ENCODE measurements at regions not wholly inside any gene's neighbourhood (a gene's known extent, or its start where the extent isn't known, plus 50 kb on each side); places are given as distances from the start of the nearest gene placed in this dataset.

- intact Hi-C loops (cut with micrococcal nuclease; ENCODE audit: unreplicated experiment), result no loop called here
- H3K4me3 ChIP-seq, result no peak overlapping the region
- no peaks in the 10 kb centered on the region for H4K20me1 ChIP-seq (ENCODE audit: insufficient read depth)
- H3K4me1 ChIP-seq (replicated peaks; ENCODE audit: insufficient read depth), result no peaks in the 10 kb centered on the region
- no peak overlapping the region for H3K27ac ChIP-seq
- H3K9me3 ChIP-seq (ENCODE audit: insufficient read depth, low read depth), result no peaks in the 10 kb centered on the region
- TF ChIP-seq CTCF (conservative IDR thresholded peaks at IDR 0.05) (no peak), EZH2 (IDR thresholded peaks at IDR 0.05; ENCODE audit: low read depth) (no peak)
- H3F3A ChIP-seq (ENCODE audit: insufficient read depth, low read depth), result no peaks in the 10 kb centered on the region
- no peak for DNase-seq
- no peaks in the 10 kb centered on the region for H3K27me3 ChIP-seq (ENCODE audit: insufficient read depth, low read depth)
- no peaks in the 10 kb centered on the region for H3K36me3 ChIP-seq (ENCODE audit: low read depth)
- CTCF ChIA-PET, result no interaction called here
- POLR2A ChIA-PET (ENCODE audit: unreplicated experiment), result no interaction called here
- H3K4me2 ChIP-seq, result no peak overlapping the region
- no peaks in the 10 kb centered on the region for H3K9me2 ChIP-seq (ENCODE audit: insufficient read depth)
- H2AFZ ChIP-seq, result no peak overlapping the region
- BruUV-seq (replicated peaks), result no TSS peak
- H3K79me2 ChIP-seq (ENCODE audit: low read depth), result no peaks in the 10 kb centered on the region
Measured at GRCh38 chrX:138908577-138908976, 197.1 kb upstream of the FGF13 start.

DNA sequence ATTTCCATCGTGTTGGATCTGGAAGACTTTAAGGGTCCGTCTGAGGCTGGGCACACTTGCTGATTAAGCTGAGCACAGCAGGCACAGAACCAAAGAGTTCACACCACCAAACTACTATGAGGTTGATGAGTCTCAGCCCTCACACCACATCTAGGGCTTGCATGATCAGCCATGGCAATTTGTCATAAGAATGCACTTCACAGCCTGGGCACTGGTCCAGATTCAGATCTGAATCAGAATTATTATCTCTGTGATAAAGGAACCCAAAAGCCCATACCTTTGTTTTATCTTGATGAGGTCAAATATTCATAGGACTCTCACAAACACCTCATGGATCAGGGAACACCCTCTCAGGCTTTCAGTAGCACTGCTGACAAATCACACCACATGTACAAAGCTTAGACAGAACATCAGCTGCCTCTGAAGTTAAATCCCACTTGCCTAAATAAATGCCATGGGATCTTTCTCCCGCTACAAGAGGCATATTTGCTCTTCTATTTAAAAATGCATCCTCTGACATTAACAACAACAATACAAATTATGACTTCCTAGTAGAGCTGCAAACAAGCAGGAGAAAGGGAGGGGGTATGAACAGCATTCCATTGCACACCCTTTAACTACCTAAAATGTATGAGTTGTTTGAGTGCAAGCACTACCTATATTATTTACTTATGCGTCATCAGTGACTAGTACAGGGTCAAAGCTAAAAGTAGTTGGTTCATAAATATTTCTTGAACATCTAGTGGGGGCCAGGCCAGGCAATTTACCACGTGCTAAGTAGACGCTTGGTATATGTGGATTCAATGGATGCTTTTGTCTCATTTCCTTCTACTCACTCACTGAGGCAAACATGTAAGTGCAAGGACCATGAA, 186.3 kb upstream of the FGF13 start:
- H3K4me1 ChIP-seq (replicated peaks; ENCODE audit: insufficient read depth), result peaks cover 19% of the 10 kb centered on the region
- H3K27ac ChIP-seq, result peak overlapping the region; percentile 48
- intact Hi-C loops (cut with micrococcal nuclease; ENCODE audit: unreplicated experiment), result no loop called here
- H3F3A ChIP-seq (ENCODE audit: insufficient read depth, low read depth), result peaks cover 13% of the 10 kb centered on the region; the same call in 1 of the 2 replicates
- H3K4me2 ChIP-seq, result peak overlapping the region; percentile 24
- no peaks in the 10 kb centered on the region for H3K79me2 ChIP-seq (ENCODE audit: low read depth)
- no peak overlapping the region for H3K4me3 ChIP-seq
- ChIA-PET CTCF (no interaction called here), POLR2A (ENCODE audit: unreplicated experiment) (no interaction called here)
- H3K9me2 ChIP-seq (ENCODE audit: insufficient read depth), result no peaks in the 10 kb centered on the region
- H4K20me1 ChIP-seq (ENCODE audit: insufficient read depth), result no peaks in the 10 kb centered on the region
- H3K27me3 ChIP-seq (ENCODE audit: insufficient read depth, low read depth), result no peaks in the 10 kb centered on the region
- no peak overlapping the region for H2AFZ ChIP-seq
- BruUV-seq (replicated peaks), result no TSS peak
- no peaks in the 10 kb centered on the region for H3K9me3 ChIP-seq (ENCODE audit: insufficient read depth, low read depth)
- no peak for TF ChIP-seq CTCF (conservative IDR thresholded peaks at IDR 0.05)
- DNase-seq, result peak in 1 of 2 experiments; percentile 43
- no peaks in the 10 kb centered on the region for H3K36me3 ChIP-seq (ENCODE audit: low read depth)

- DNase-seq, result no peak
- CTCF ChIA-PET, result no interaction called here
- no peaks in the 10 kb centered on the region for H3K79me2 ChIP-seq (ENCODE audit: low read depth)
- no peak overlapping the region for H3K4me3 ChIP-seq
- H2AFZ ChIP-seq, result no peak overlapping the region
- no peaks in the 10 kb centered on the region for H3K9me3 ChIP-seq (ENCODE audit: insufficient read depth, low read depth)
- no peaks in the 10 kb centered on the region for H3K27me3 ChIP-seq (ENCODE audit: insufficient read depth, low read depth)
- no peak for TF ChIP-seq EZH2 (IDR thresholded peaks at IDR 0.05; ENCODE audit: low read depth)
- TF ChIP-seq CTCF (conservative IDR thresholded peaks at IDR 0.05), result no peak
- no peaks in the 10 kb centered on the region for H3K9me2 ChIP-seq (ENCODE audit: insufficient read depth)
- H4K20me1 ChIP-seq (ENCODE audit: insufficient read depth), result no peaks in the 10 kb centered on the region
- no peak overlapping the region for H3K27ac ChIP-seq
- peaks cover 20% of the 10 kb centered on the region for H3K4me1 ChIP-seq (replicated peaks; ENCODE audit: insufficient read depth)
- peaks cover 9% of the 10 kb centered on the region; the same call in 1 of the 2 replicates for H3F3A ChIP-seq (ENCODE audit: insufficient read depth, low read depth)
- intact Hi-C loops (cut with micrococcal nuclease; ENCODE audit: unreplicated experiment), result no loop called here
- POLR2A ChIA-PET (ENCODE audit: unreplicated experiment), result no interaction called here
- H3K4me2 ChIP-seq, result no peak overlapping the region
- no TSS peak for BruUV-seq (replicated peaks)
- no peaks in the 10 kb centered on the region for H3K36me3 ChIP-seq (ENCODE audit: low read depth)
Measured at GRCh38 chrX:138890491-138890890, 179.0 kb upstream of the FGF13 start.
